Memory B cell (primary cell): ENCODE measurements at regions not wholly inside any gene's neighbourhood (a gene's known extent, or its start where the extent isn't known, plus 50 kb on each side); places are given as distances from the start of the nearest gene placed in this dataset.
A peak's percentile ranks its signal among the peaks of the same experiment; 100 is the strongest.
"Not testable (repeated sequence)": the region's sequence is repeated elsewhere in the genome, so short reads cannot be mapped to it uniquely, and the experiment has no call there.

Source experiments
- ATAC-seq: fragments of 150-1000 bp; cut with Tn5 transposase; 2 replicates; pipeline ENCODE4 v1.10.0; 2021; ENCODE audit warnings: low read depth, mild to moderate bottlenecking, moderate library complexity
- DNase-seq, 2 donors: peaks; one replicate each; pipeline ENCODE4 v3.0.0; 2022; ENCODE audit warnings: low spot score in 2 of 2
- H3K27ac Mint-ChIP-seq: one replicate; pipeline ENCODE4 v1.8.0; 2022; ENCODE audit warnings: mild to moderate bottlenecking, moderate library complexity, mixed read lengths
- H3K27me3 Mint-ChIP-seq: one replicate; pipeline ENCODE4 v1.8.0; 2022; ENCODE audit warnings: mixed read lengths
- H3K36me3 Mint-ChIP-seq: one replicate; pipeline ENCODE4 v1.8.0; 2022; ENCODE audit warnings: mild to moderate bottlenecking, mixed read lengths
- H3K4me1 Mint-ChIP-seq: one replicate; pipeline ENCODE4 v1.8.0; 2022; ENCODE audit warnings: mixed read lengths
- H3K4me3 Mint-ChIP-seq: one replicate; pipeline ENCODE4 v1.8.0; 2022; ENCODE audit warnings: mild to moderate bottlenecking, moderate library complexity, mixed read lengths
- H3K9me3 Mint-ChIP-seq: one replicate; pipeline ENCODE4 v1.8.0; 2022; ENCODE audit warnings: mixed read lengths

GRCh38 chr9:91019871-91020270, 218.3 kb downstream of the SYK start:
- not testable (repeated sequence) for H3K36me3 Mint-ChIP-seq, H3K27ac Mint-ChIP-seq, H3K9me3 Mint-ChIP-seq, DNase-seq, H3K27me3 Mint-ChIP-seq, H3K4me1 Mint-ChIP-seq, ATAC-seq, H3K4me3 Mint-ChIP-seq

DNA sequence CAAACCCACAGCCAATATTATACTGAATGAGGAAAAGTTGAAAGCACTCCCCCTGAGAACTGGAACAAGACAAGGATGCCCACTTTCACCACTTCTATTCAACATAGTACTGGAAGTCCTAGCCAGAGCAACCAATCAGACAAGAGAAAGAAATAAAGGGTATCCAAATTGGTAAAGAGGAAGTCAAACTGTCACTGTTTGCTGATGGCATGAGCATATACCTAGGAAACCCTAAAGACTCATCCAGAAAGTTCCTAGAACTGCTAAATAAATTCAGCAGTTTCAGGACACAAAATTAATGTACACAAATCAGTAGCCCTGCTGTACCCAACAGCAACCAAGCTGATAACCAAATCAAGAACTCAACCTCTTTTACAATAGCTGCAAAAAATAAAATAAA, 220.0 kb downstream of the SYK start:
- not testable (repeated sequence) for DNase-seq, H3K9me3 Mint-ChIP-seq, H3K4me3 Mint-ChIP-seq, H3K4me1 Mint-ChIP-seq, H3K36me3 Mint-ChIP-seq, H3K27ac Mint-ChIP-seq, ATAC-seq
- peaks cover 13% of the 10 kb centered on the region for H3K27me3 Mint-ChIP-seq

DNA sequence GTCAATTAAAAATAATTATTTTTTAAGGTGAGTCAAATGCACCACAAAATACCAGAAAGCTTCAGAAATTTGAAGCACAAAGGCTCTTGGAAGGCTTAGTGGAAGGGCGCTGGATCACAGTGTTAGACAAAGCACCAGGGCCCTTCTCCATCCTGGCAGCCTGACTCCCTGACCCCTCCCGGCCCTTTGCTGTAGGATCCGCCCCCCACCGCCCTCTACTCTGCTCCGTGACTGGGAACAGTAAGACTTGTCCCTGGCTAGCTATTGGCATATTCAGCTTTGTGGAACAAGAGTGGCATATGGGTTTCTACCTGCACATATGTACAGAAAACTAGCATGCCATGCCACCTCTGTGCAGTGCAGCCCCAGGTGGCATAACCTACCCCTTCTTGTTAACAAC, 222.1 kb downstream of the SYK start:
- H3K9me3 Mint-ChIP-seq, result peaks cover 1% of the 10 kb centered on the region

DNA sequence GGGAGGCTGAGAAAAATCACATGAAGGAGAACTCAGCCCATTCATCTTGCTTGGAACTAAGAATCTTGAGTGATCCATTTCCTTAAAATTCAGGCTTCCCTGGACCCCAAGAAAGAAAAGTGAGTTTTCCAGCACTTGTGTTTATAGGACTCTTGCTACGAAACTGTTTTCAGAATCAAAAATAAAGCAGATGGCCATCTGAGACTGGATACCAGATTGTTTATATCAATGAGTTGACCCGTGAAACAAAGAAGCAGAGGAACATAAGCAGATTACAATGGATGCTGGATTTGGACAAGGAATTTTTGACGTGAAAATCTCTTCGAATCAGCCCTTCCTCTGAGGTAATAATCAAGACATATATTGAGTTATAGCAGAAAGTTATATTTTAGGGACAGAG, 223.2 kb downstream of the SYK start:
- Mint-ChIP-seq H3K4me1 (no peaks in the 10 kb centered on the region), H3K27me3 (peaks cover 5% of the 10 kb centered on the region), H3K27ac (no peak overlapping the region), H3K9me3 (no peaks in the 10 kb centered on the region), H3K36me3 (no peaks in the 10 kb centered on the region), H3K4me3 (no peak overlapping the region)
- DNase-seq (no peak), ATAC-seq (no peak)

More for the DNA sequence above, 222.1 kb downstream of the SYK start:
- Mint-ChIP-seq H3K4me3 (no peak overlapping the region), H3K36me3 (peaks cover 2% of the 10 kb centered on the region), H3K27ac (no peak overlapping the region), H3K27me3 (peaks cover 6% of the 10 kb centered on the region), H3K4me1 (no peaks in the 10 kb centered on the region)
- ATAC-seq (no peak), DNase-seq (no peak)

DNA sequence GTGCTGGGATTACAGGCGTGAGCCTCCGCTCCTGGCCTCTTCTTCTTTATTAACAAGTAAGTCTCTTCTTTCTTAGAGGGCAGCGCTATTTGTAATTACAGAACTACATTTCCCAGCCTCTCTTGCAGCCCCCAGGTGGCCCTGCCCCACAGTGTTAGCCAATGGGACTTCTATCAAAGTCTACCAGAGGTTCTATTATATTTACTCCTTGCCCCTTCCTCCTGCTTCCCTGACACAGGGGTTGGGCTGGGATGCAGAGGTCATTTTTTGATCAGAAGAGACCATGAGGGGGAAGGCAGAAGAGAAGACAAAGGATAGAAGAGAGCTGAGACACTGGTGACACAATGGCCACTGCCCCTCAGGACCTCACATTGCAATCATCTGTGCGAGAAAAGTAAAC, 224.2 kb downstream of the SYK start:
- Mint-ChIP-seq H3K9me3 (no peaks in the 10 kb centered on the region), H3K27me3 (peaks cover 6% of the 10 kb centered on the region), H3K27ac (no peak overlapping the region), H3K4me1 (no peaks in the 10 kb centered on the region), H3K36me3 (no peaks in the 10 kb centered on the region), H3K4me3 (no peak overlapping the region)
- ATAC-seq (no peak), DNase-seq (no peak)

- peaks cover 10% of the 10 kb centered on the region for H3K27me3 Mint-ChIP-seq
- H3K4me3 Mint-ChIP-seq, result no peak overlapping the region
- H3K9me3 Mint-ChIP-seq, result no peaks in the 10 kb centered on the region
- no peaks in the 10 kb centered on the region for H3K36me3 Mint-ChIP-seq
- no peak for DNase-seq
- H3K27ac Mint-ChIP-seq, result no peak overlapping the region
- ATAC-seq, result no peak
- H3K4me1 Mint-ChIP-seq, result no peaks in the 10 kb centered on the region
Measured at GRCh38 chr9:91026266-91026665, 224.6 kb downstream of the SYK start.

- no peaks in the 10 kb centered on the region for H3K4me1 Mint-ChIP-seq
- H3K36me3 Mint-ChIP-seq, result no peaks in the 10 kb centered on the region
- peaks cover 8% of the 10 kb centered on the region for H3K27me3 Mint-ChIP-seq
- no peak overlapping the region for H3K4me3 Mint-ChIP-seq
- DNase-seq (no peak), ATAC-seq (no peak)
- H3K27ac Mint-ChIP-seq, result no peak overlapping the region
- H3K9me3 Mint-ChIP-seq, result no peaks in the 10 kb centered on the region
Measured at GRCh38 chr9:91027005-91027404, 225.4 kb downstream of the SYK start.

GRCh38 chr9:91028166-91028827, 226.7 kb downstream of the SYK start:
- Mint-ChIP-seq H3K27ac (no peak overlapping the region), H3K4me1 (no peaks in the 10 kb centered on the region), H3K27me3 (peaks cover 8% of the 10 kb centered on the region), H3K4me3 (no peak overlapping the region), H3K9me3 (no peaks in the 10 kb centered on the region), H3K36me3 (no peaks in the 10 kb centered on the region)
- ATAC-seq, result no peak
- no peak for DNase-seq

GRCh38 chr9:91029650-91030361, 228.2 kb downstream of the SYK start:
- peaks cover 10% of the 10 kb centered on the region for H3K27me3 Mint-ChIP-seq

DNA sequence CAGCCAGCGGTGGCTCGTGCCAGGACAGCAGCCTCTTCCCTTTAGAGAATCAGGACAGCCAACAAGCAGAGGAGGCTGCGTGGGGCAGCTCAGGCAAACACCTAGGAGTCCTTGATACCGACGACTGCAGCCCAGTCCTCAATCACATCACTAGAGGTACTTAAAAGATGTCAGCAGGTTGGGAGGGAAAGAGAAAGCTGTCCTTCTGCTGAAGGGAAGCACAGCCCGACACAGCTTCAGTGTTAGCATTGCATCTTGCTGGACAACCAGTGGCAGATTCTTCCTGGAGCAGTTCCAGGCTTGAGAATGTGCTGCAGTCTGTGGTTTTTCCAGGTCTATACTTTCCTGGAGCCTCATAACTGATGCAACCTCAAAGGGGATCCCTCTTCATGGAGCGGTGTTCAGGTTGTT, 230.5 kb downstream of the SYK start:
- H3K4me3 Mint-ChIP-seq, result no peak overlapping the region
- no peak for ATAC-seq
- H3K27ac Mint-ChIP-seq, result no peak overlapping the region
- no peaks in the 10 kb centered on the region for H3K9me3 Mint-ChIP-seq
- H3K4me1 Mint-ChIP-seq, result peaks cover 17% of the 10 kb centered on the region
- peaks cover 8% of the 10 kb centered on the region for H3K27me3 Mint-ChIP-seq
- no peak for DNase-seq
- no peaks in the 10 kb centered on the region for H3K36me3 Mint-ChIP-seq

More at GRCh38 chr9:91029650-91030361, 228.2 kb downstream of the SYK start:
- Mint-ChIP-seq H3K4me1 (peaks cover 2% of the 10 kb centered on the region), H3K27ac (no peak overlapping the region), H3K9me3 (no peaks in the 10 kb centered on the region), H3K4me3 (no peak overlapping the region), H3K36me3 (no peaks in the 10 kb centered on the region)
- ATAC-seq, result no peak
- DNase-seq, result no peak

GRCh38 chr9:91033270-91033669, 231.7 kb downstream of the SYK start:
- no peak for ATAC-seq
- DNase-seq, result no peak
- Mint-ChIP-seq H3K27me3 (peaks cover 8% of the 10 kb centered on the region), H3K36me3 (no peaks in the 10 kb centered on the region), H3K4me1 (peaks cover 23% of the 10 kb centered on the region), H3K9me3 (no peaks in the 10 kb centered on the region), H3K4me3 (no peak overlapping the region), H3K27ac (no peak overlapping the region)

DNA sequence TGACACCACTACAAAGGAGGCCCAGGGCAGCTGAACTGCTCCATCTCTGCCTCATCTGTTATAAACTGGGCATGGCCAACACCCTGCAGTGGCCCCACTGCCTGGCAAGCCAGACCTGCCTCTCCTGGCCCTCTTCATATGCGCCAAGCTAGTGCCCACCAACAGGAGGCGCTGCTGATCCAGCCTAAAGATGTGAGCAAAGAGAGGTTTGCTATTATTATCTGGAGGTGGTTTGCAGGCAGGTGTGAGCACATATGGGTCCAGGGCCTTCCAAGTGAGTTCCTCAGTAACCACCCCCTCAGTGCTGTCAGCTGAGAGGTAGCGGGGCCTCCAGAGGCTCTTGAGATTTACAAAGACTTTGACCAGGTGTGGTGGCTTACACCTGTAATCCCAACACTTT, 232.2 kb downstream of the SYK start:
- Mint-ChIP-seq H3K27ac (no peak overlapping the region), H3K4me1 (peaks cover 26% of the 10 kb centered on the region), H3K4me3 (no peak overlapping the region), H3K9me3 (no peaks in the 10 kb centered on the region), H3K27me3 (peaks cover 8% of the 10 kb centered on the region), H3K36me3 (no peaks in the 10 kb centered on the region)
- DNase-seq, result peak; percentile 44 to 51
- peak; percentile 59 for ATAC-seq

DNA sequence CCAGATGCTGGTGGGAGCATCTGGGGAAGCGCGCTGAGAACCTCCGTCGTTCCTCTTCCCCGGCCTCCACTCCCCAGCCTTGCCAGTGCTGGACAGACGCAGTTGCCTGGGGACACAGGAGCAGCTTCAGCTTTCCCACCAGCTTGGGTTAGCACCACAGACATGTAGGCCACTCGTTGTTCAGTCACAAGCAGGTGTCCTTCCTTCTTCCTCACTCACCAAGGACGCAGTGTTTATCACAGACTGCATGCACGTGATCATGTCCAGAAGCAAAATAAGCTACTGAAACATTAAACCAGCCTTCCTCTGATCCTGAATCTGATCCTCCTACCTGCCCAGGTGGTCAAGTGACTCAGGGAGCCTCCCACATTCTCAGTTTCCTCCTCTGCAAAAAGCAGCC, 232.9 kb downstream of the SYK start:
- no peaks in the 10 kb centered on the region for H3K9me3 Mint-ChIP-seq
- no peak overlapping the region for H3K27ac Mint-ChIP-seq
- peaks cover 26% of the 10 kb centered on the region for H3K4me1 Mint-ChIP-seq
- H3K27me3 Mint-ChIP-seq, result peaks cover 8% of the 10 kb centered on the region
- ATAC-seq, result no peak
- DNase-seq, result no peak
- no peak overlapping the region for H3K4me3 Mint-ChIP-seq
- H3K36me3 Mint-ChIP-seq, result no peaks in the 10 kb centered on the region

GRCh38 chr9:91034976-91035824, 233.6 kb downstream of the SYK start:
- Mint-ChIP-seq H3K36me3 (no peaks in the 10 kb centered on the region), H3K27ac (no peak overlapping the region), H3K4me1 (peaks cover 26% of the 10 kb centered on the region), H3K27me3 (peaks cover 8% of the 10 kb centered on the region), H3K4me3 (peak overlapping the region; percentile 55), H3K9me3 (no peaks in the 10 kb centered on the region)
- ATAC-seq, result no peak
- no peak for DNase-seq
